ENCODE measurements at regions not wholly inside any gene's neighbourhood (a gene's known extent, or its start where the extent isn't known, plus 50 kb on each side); places are given as distances from the start of the nearest gene placed in this dataset.

GRCh38 chr5:3359642-3360041 is 236.0 kb upstream of the IRX1 start:
- ATAC-seq, result no peak

GRCh38 chr5:3357291-3357690 is 238.3 kb upstream of the IRX1 start:
- no peak for ATAC-seq

GRCh38 chr5:3356016-3356415 is 239.6 kb upstream of the IRX1 start:
- ATAC-seq, result no peak

GRCh38 chr5:3355126-3355525 is 240.5 kb upstream of the IRX1 start:
- no peak for ATAC-seq

- no peak for ATAC-seq
Observed at GRCh38 chr5:3354606-3355005, 241.0 kb upstream of the IRX1 start.

GRCh38 chr5:3353561-3353960 is 242.1 kb upstream of the IRX1 start:
- no peak for ATAC-seq

GRCh38 chr5:3352711-3353110 is 242.9 kb upstream of the IRX1 start:
- no peak for ATAC-seq

- ATAC-seq, result no peak
Observed at GRCh38 chr5:3351581-3352442, 243.8 kb upstream of the IRX1 start.

- no peak for ATAC-seq
Observed at GRCh38 chr5:3350781-3351180, 244.9 kb upstream of the IRX1 start.

- peak; percentile 22 for ATAC-seq
Observed at GRCh38 chr5:3349704-3350565, 245.7 kb upstream of the IRX1 start.

GRCh38 chr5:3348576-3349535 is 246.8 kb upstream of the IRX1 start:
- no peak for ATAC-seq

- ATAC-seq, result no peak
Observed at GRCh38 chr5:3347741-3348140, 247.9 kb upstream of the IRX1 start.

GRCh38 chr5:3346111-3346820 is 249.4 kb upstream of the IRX1 start:
- no peak for ATAC-seq

GRCh38 chr5:3345195-3345594 is 250.4 kb upstream of the IRX1 start:
- ATAC-seq, result no peak

- no peak for ATAC-seq
Observed at GRCh38 chr5:3344671-3345070, 251.0 kb upstream of the IRX1 start.

- ATAC-seq, result no peak
Observed at GRCh38 chr5:3343911-3344310, 251.7 kb upstream of the IRX1 start.

- ATAC-seq, result no peak
Observed at GRCh38 chr5:3343211-3343610, 252.4 kb upstream of the IRX1 start.

- no peak for ATAC-seq
Observed at GRCh38 chr5:3342271-3343100, 253.1 kb upstream of the IRX1 start.

GRCh38 chr5:3341446-3342240 is 254.0 kb upstream of the IRX1 start:
- ATAC-seq, result peak; percentile 72

GRCh38 chr5:3340471-3340870 is 255.2 kb upstream of the IRX1 start:
- ATAC-seq, result no peak
